ENCODE measurements at regions not wholly inside any gene's neighbourhood (a gene's known extent, or its start where the extent isn't known, plus 50 kb on each side); places are given as distances from the start of the nearest gene placed in this dataset.

GRCh38 chr20:41869261-41869660, 251.1 kb upstream of the CHD6 start:
- no peak overlapping the region for H3K4me3 ChIP-seq
- no peaks in the 10 kb centered on the region; the same call in 1 of the 2 replicates for H3K27me3 ChIP-seq
- DNase-seq: no peak
- peaks cover 4% of the 10 kb centered on the region for H3K9me3 ChIP-seq
- no peaks in the 10 kb centered on the region for H3K36me3 ChIP-seq

- H3K4me3 ChIP-seq: no peak overlapping the region
- H3K27me3 ChIP-seq: no peaks in the 10 kb centered on the region; the same call in 1 of the 2 replicates
- H3K9me3 ChIP-seq: peaks cover 4% of the 10 kb centered on the region
- no peak for DNase-seq
- no peaks in the 10 kb centered on the region for H3K36me3 ChIP-seq
Observed at GRCh38 chr20:41865938-41866337, 247.8 kb upstream of the CHD6 start.

- Histone ChIP-seq H3K9me3 (no peaks in the 10 kb centered on the region), H3K4me3 (no peak overlapping the region), H3K27me3 (no peaks in the 10 kb centered on the region; the same call in 1 of the 2 replicates), H3K36me3 (no peaks in the 10 kb centered on the region)
- no peak for DNase-seq
Observed at GRCh38 chr20:41862476-41862875, 244.3 kb upstream of the CHD6 start.

- Histone ChIP-seq H3K4me3 (no peak overlapping the region), H3K9me3 (no peaks in the 10 kb centered on the region), H3K27me3 (no peaks in the 10 kb centered on the region; the same call in 1 of the 2 replicates), H3K36me3 (no peaks in the 10 kb centered on the region)
- no peak for DNase-seq
Observed at GRCh38 chr20:41861772-41862422, 243.7 kb upstream of the CHD6 start.

- Histone ChIP-seq H3K36me3 (no peaks in the 10 kb centered on the region), H3K27me3 (0 out of 2 replicates have a peak, but pooled peaks cover 2% of the 10 kb centered on the region), H3K4me3 (no peak overlapping the region), H3K9me3 (no peaks in the 10 kb centered on the region)
- peak; percentile 10 for DNase-seq
Observed at GRCh38 chr20:41854765-41855164, 236.6 kb upstream of the CHD6 start.

GRCh38 chr20:41853806-41854205, 235.6 kb upstream of the CHD6 start:
- H3K9me3 ChIP-seq: no peaks in the 10 kb centered on the region
- H3K36me3 ChIP-seq: no peaks in the 10 kb centered on the region
- no peak overlapping the region for H3K4me3 ChIP-seq

DNA sequence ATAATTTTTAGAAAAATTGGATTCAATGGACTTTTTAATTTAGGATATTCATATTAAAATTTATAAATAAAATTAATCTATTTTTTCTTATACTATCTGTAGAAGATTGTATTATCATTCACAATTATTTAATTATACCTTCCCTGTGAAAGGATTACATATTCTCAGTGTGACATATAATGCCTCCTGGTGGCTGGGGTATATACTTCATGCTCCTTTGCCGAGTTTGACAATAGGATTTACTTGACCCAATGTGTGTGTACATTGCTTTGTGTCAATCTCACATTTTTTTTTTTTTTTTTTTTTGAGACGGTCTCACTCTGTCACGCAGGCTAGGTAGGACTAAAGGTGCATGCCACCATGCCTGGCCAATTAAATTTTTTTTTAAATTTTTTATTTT, 230.0 kb upstream of the CHD6 start:
- no peaks in the 10 kb centered on the region for H3K36me3 ChIP-seq
- no peaks in the 10 kb centered on the region for H3K9me3 ChIP-seq
- H3K4me3 ChIP-seq: no peak overlapping the region
- DNase-seq: no peak
- H3K27me3 ChIP-seq: no peaks in the 10 kb centered on the region

More at GRCh38 chr20:41853806-41854205, 235.6 kb upstream of the CHD6 start:
- no peak for DNase-seq
- H3K27me3 ChIP-seq: 0 out of 2 replicates have a peak, but pooled peaks cover 2% of the 10 kb centered on the region

DNA sequence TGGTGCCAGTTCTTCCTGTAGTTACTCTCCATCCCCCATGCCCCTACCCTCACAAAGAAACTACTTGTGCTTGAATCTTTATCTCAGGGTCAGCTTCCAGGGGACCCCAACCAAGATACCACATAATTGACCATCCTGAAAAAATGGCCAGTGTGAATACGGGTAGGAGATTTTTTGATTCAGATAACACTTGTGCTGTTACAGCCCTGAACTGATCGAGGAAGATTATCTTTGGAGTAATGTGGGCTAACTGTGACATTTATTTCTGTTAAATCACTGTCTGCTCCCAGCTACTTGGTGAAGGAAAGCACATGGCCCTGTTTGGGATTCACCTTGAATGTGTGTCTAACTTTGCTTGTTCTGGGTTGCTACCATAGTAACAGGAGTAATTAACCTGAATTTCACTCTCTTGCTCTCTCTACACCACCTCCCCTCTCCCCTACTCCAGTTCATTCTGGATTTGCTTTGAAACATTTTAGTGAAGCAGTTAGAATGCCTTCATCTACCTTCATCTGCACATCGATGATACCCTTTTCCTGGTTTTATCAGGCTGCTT, 219.6 kb upstream of the CHD6 start:
- no peak for DNase-seq
- Histone ChIP-seq H3K36me3 (no peaks in the 10 kb centered on the region), H3K27me3 (0 out of 2 replicates have a peak, but pooled peaks cover 3% of the 10 kb centered on the region)

DNA sequence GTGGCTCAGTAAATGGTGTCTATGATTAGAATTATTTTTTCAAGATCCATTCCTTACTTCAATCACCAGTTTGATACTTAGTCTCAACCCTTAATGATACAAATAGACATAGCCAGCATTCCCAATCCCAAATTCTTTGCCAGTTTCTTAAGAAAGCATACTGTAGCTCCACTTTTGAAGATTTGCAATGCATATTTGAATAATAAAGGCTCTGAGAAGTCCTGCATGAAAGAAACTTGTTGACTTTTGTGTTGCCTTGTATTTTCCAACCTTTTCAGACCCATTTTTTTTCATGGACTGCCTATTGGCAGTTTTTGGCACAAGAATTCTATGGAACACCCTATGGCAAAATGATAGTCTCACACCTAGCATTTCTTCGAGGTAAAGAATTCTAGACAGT, 215.6 kb upstream of the CHD6 start:
- DNase-seq: no peak
- H3K27me3 ChIP-seq: 0 out of 2 replicates have a peak, but pooled peaks cover 3% of the 10 kb centered on the region
- no peak overlapping the region for H3K4me3 ChIP-seq
- no peaks in the 10 kb centered on the region for H3K36me3 ChIP-seq
- H3K9me3 ChIP-seq: no peaks in the 10 kb centered on the region

More for the DNA sequence above, 219.6 kb upstream of the CHD6 start:
- Histone ChIP-seq H3K4me3 (no peak overlapping the region), H3K9me3 (no peaks in the 10 kb centered on the region)

GRCh38 chr20:41830702-41831101, 212.5 kb upstream of the CHD6 start:
- H3K4me3 ChIP-seq: no peak overlapping the region
- no peaks in the 10 kb centered on the region for H3K36me3 ChIP-seq
- no peaks in the 10 kb centered on the region for H3K9me3 ChIP-seq
- 0 out of 2 replicates have a peak, but pooled peaks cover 3% of the 10 kb centered on the region for H3K27me3 ChIP-seq
- DNase-seq: no peak

GRCh38 chr20:41819436-41819835, 201.3 kb upstream of the CHD6 start:
- no peak overlapping the region for H3K4me3 ChIP-seq
- H3K36me3 ChIP-seq: no peaks in the 10 kb centered on the region
- no peaks in the 10 kb centered on the region for H3K9me3 ChIP-seq
- no peak for DNase-seq
- H3K27me3 ChIP-seq: 0 out of 2 replicates have a peak, but pooled peaks cover 4% of the 10 kb centered on the region

DNA sequence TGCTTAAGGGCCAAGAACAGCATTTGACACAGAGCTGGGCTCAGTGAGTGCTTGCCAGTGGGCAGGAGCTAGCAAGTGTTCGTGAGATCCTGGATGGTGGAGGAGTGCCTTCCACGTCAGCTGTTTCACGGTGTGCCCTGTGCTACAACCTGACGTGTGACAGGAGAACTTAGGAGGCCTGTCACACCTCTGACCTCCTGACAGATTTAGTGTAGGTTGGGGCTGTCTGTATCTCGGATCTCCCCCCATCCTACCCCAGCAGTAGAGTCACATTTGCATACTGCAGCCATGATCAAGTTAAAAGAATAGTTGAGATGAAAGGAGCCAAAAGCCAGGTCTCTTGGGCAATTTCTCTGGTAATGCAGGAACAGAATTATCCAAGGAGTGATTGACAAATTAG, 200.8 kb upstream of the CHD6 start:
- Histone ChIP-seq H3K4me3 (no peak overlapping the region), H3K9me3 (no peaks in the 10 kb centered on the region), H3K27me3 (0 out of 2 replicates have a peak, but pooled peaks cover 4% of the 10 kb centered on the region), H3K36me3 (no peaks in the 10 kb centered on the region)
- DNase-seq: no peak

DNA sequence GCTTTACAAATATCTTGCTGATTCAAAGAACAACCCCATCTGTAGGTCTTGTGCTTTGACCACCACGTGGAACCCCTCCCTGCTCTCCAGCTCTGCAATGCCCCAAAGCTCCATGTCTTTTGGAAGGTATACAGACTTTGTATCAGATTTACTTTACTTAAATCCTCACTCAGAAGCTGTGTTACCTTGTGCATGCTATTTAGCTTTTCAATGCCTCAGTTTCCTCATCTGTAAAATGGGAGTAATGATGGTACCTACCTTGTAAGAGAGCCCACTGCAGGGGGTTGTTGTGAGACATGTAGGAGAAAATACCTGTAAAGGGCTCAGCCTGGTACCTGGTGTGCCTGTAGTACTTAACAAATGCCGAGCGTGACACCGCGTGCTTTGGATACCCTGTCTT, 200.2 kb upstream of the CHD6 start:
- Histone ChIP-seq H3K4me3 (no peak overlapping the region), H3K9me3 (no peaks in the 10 kb centered on the region), H3K36me3 (no peaks in the 10 kb centered on the region), H3K27me3 (0 out of 2 replicates have a peak, but pooled peaks cover 4% of the 10 kb centered on the region)
- no peak for DNase-seq

- no peak for DNase-seq
- H3K4me3 ChIP-seq: no peak overlapping the region
- no peaks in the 10 kb centered on the region for H3K9me3 ChIP-seq
- H3K27me3 ChIP-seq: no peaks in the 10 kb centered on the region
- no peaks in the 10 kb centered on the region for H3K36me3 ChIP-seq
Observed at GRCh38 chr20:41811456-41811855, 193.3 kb upstream of the CHD6 start.

DNA sequence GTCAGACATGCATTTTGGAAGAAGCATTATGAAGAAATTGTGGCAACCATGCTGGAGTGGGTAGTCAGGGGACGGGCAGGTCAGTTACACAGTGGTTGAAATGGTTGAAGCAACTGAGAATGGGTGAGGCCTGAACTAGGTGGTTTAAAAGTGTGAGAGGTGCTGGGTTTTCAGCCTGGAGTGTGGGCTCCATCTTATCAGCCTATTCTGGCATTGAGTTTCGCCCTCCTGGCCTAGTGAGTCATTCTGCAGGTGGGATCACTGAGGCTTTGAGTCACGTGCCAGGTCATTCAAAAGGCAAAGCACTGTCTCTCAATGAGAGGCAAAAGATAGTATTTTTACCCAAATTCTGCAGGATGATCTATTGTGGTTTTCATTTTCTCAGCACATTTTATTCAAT, 181.9 kb upstream of the CHD6 start:
- no peak overlapping the region for H3K4me3 ChIP-seq
- no peaks in the 10 kb centered on the region for H3K27me3 ChIP-seq
- no peaks in the 10 kb centered on the region for H3K9me3 ChIP-seq
- DNase-seq: no peak
- no peaks in the 10 kb centered on the region for H3K36me3 ChIP-seq

- no peaks in the 10 kb centered on the region for H3K27me3 ChIP-seq
- no peaks in the 10 kb centered on the region for H3K9me3 ChIP-seq
- no peak overlapping the region for H3K4me3 ChIP-seq
- H3K36me3 ChIP-seq: no peaks in the 10 kb centered on the region
- DNase-seq: no peak
Observed at GRCh38 chr20:41798930-41799502, 180.8 kb upstream of the CHD6 start.

- no peak for DNase-seq
- Histone ChIP-seq H3K4me3 (no peak overlapping the region), H3K9me3 (no peaks in the 10 kb centered on the region), H3K27me3 (peaks cover 3% of the 10 kb centered on the region; the same call in 1 of the 2 replicates), H3K36me3 (no peaks in the 10 kb centered on the region)
Observed at GRCh38 chr20:41786158-41786557, 168.0 kb upstream of the CHD6 start.
